Spleen (tissue), 11 donors: ENCODE measurements at regions not wholly inside any gene's neighbourhood (a gene's known extent, or its start where the extent isn't known, plus 50 kb on each side); places are given as distances from the start of the nearest gene placed in this dataset.

Experiments used
- DNase-seq: peaks from one replicate; pipeline ENCODE4 v3.0.0-alpha.2; 2020
- H3K27ac ChIP-seq, 8 donors: fragments of 200-600 bp; sonication (generic) in 7 of 8; 1 replicate in 4 of 8; 2 replicates in 4 of 8; pipeline versions ENCODE4 v1.5.0 to v1.8.0; 2016 to 2021; ENCODE audit warnings: inconsistent platforms in 4 of 8, mild to moderate bottlenecking in 4 of 8, moderate library complexity in 1 of 8
- H3K27me3 ChIP-seq, 7 donors: fragments of 200-600 bp; sonication (generic) in 6 of 7; replicated peaks in 1 of 7; 1 replicate in 4 of 7; 2 replicates in 3 of 7; pipeline versions ENCODE4 v1.5.0 to v1.8.0; 2016 to 2021; ENCODE audit warnings: inconsistent platforms in 3 of 7, mild to moderate bottlenecking in 1 of 7
- H3K36me3 ChIP-seq, 6 donors: fragments of 200-600 bp; sonication (generic) in 5 of 6; 1 replicate in 4 of 6; 2 replicates in 2 of 6; pipeline versions ENCODE4 v1.5.0 to v1.8.0; 2016 to 2021; ENCODE audit warnings: inconsistent platforms in 2 of 6
- H3K4me1 ChIP-seq, 6 donors: fragments of 200-600 bp; sonication (generic) in 5 of 6; 1 replicate in 3 of 6; 2 replicates in 3 of 6; pipeline versions ENCODE4 v1.5.0 to v1.8.0; 2016 to 2021; ENCODE audit warnings: inconsistent platforms in 3 of 6
- H3K4me3 ChIP-seq, 8 donors: fragments of 200-600 bp; sonication (generic) in 7 of 8; 1 replicate in 4 of 8; 2 replicates in 4 of 8; pipeline versions ENCODE4 v1.5.0 to v1.8.0; 2016 to 2021; ENCODE audit warnings: inconsistent platforms in 4 of 8, mild to moderate bottlenecking in 4 of 8, moderate library complexity in 2 of 8
- H3K9me3 ChIP-seq, 8 donors: fragments of 200-600 bp; sonication (generic) in 7 of 8; 1 replicate in 4 of 8; 2 replicates in 4 of 8; pipeline versions ENCODE4 v1.5.0 to v1.8.0; 2016 to 2021; ENCODE audit warnings: inconsistent platforms in 4 of 8
- POLR2A ChIP-seq, 3 donors: fragments of 450-650 bp; IDR thresholded peaks; one replicate each; pipeline ENCODE4 v1.5.1; 2017; ENCODE audit warnings: antibody characterized with exemption in 3 of 3, mild to moderate bottlenecking in 1 of 3
- POLR2AphosphoS5 ChIP-seq, 3 donors: sonication (generic); formaldehyde crosslinking; IDR thresholded peaks; one replicate each; pipeline ENCODE4 v1.5.1; 2017; ENCODE audit warnings: antibody characterized with exemption in 3 of 3
- WGBS, 5 donors: extraction: QIAGEN DNeasy Blood & Tissue Kit in 3 of 5; methylation state at CpG; one replicate each; pipeline versions ENCODE4 v1.1.5 to v1.1.7; 2013 to 2018; 5-methylcytosine and 5-hydroxymethylcytosine counted together
- intact Hi-C: fragments of 100-400 bp; cut with DNase I; formaldehyde crosslinking; loops from one replicate; pipeline ENCODE4 v1.15.0; 2023; ENCODE audit warnings: low total_unique reads
- TF ChIP-seq, protein P1 (sequence below), 11 experiments: fragments of 200-600 bp in 7 of 11; fragments of 450-650 bp in 4 of 11; sonication (generic) in 4 of 11; IDR thresholded peaks in 8 of 11; conservative IDR thresholded peaks in 3 of 11; 1 replicate in 7 of 11; 2 replicates in 4 of 11; pipeline versions ENCODE4 v1.4.0 to v1.8.0; 2016 to 2021; ENCODE audit warnings: antibody characterized with exemption in 11 of 11, inconsistent platforms in 4 of 11, mild to moderate bottlenecking in 1 of 11
- donor health status: healthy with polysubstance abuse.
- donor health status: DM: no; HTN: no; CAD: no; lungs with moderate emphysema.
- donor health status: DM: no; HTN: no; CAD: no.
- donor health status: Bipolar disorder and iron deficiency.
- donor health status: healthy.
- donor health status: DM: no; HTN: no; CAD: no.
- donor health status: DM: yes; HTN: yes; CAD: no.

DNA sequence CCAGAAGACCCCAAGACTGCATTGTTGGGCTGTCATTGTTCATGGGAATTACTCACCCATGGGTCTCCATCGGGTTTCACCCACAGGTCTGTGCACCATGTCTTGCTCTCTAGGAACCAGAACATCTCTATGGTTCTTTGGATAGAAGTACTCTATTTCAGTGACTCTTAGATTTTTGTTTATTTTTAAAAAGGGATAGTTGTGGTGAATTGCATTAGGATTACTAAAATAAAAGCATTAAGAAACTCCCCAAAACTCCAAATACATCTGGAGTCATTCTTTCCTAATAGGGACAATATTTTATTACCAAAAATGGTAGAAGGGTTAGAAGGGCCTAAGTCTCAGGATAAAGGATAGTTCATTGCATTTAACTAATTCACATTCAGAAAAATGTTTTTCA, 166.9 kb upstream of the TNFAIP3 start:
- H3K36me3 ChIP-seq: no peaks in the 10 kb centered on the region
- TF ChIP-seq POLR2AphosphoS5 (IDR thresholded peaks at IDR 0.05): no peak
- TF ChIP-seq POLR2A (IDR thresholded peaks at IDR 0.05): no peak
- TF ChIP-seq, protein P1, sequence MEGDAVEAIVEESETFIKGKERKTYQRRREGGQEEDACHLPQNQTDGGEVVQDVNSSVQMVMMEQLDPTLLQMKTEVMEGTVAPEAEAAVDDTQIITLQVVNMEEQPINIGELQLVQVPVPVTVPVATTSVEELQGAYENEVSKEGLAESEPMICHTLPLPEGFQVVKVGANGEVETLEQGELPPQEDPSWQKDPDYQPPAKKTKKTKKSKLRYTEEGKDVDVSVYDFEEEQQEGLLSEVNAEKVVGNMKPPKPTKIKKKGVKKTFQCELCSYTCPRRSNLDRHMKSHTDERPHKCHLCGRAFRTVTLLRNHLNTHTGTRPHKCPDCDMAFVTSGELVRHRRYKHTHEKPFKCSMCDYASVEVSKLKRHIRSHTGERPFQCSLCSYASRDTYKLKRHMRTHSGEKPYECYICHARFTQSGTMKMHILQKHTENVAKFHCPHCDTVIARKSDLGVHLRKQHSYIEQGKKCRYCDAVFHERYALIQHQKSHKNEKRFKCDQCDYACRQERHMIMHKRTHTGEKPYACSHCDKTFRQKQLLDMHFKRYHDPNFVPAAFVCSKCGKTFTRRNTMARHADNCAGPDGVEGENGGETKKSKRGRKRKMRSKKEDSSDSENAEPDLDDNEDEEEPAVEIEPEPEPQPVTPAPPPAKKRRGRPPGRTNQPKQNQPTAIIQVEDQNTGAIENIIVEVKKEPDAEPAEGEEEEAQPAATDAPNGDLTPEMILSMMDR (IDR thresholded peaks at IDR 0.05 in 8 of 11, conservative IDR thresholded peaks at IDR 0.05 in 3 of 11): no peak
- WGBS, 5 donors: 79 to 97% (median 90%) methylated on average over 1 of the region's 1 CpG
- no peak overlapping the region for H3K4me3 ChIP-seq
- DNase-seq: no peak
- peak overlapping the region in 1 of 8 donors; percentile 70 for H3K27ac ChIP-seq
- peaks cover 0 to 20% (median 16%) of the 10 kb centered on the region in 6 donors for H3K4me1 ChIP-seq
- H3K9me3 ChIP-seq: no peaks in the 10 kb centered on the region
- no peaks in the 10 kb centered on the region for H3K27me3 ChIP-seq
- intact Hi-C loops: loop anchor here (10.0 kb wide), 1 partner anchor 105 kb away; no protein-coding TSS in a partner anchor

DNA sequence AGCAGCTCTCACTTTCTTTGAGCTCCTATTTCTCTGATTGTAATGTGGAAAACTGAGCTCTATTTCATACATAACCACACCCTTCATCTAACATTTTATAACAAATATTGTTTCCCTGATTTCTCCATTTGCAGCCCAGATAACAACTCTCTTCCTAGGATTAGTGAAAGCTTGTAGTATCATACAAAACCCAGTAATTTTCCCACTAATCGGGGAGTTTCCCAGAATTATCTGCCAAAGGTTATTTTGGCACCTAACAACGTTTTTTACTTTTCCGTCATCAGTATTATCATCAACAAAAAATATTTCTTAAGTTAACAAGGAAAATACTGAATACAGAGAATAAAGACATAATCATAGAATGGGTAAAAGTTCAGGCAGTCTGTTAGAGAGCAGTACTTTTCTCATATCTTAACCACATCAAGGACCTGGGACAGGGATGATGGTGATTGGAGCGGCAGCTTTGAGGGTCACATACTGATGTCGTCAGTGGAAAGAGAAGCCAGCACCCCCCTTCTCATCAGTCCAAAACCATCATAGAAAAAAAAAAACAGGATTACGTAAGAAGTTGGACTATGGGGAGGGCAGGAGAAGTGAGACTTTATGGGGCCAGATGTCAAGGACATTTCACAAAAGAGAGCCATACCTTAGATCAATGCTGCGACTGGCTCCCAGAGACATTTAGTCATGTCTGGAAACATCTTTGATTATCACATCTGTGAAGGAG, 166.1 kb upstream of the TNFAIP3 start:
- Histone ChIP-seq H3K9me3 (no peaks in the 10 kb centered on the region), H3K4me1 (peaks cover 0 to 27% (median 22%) of the 10 kb centered on the region in 6 donors), H3K27me3 (no peaks in the 10 kb centered on the region), H3K4me3 (no peak overlapping the region), H3K36me3 (no peaks in the 10 kb centered on the region), H3K27ac (no peak overlapping the region)
- TF ChIP-seq, protein P1 (IDR thresholded peaks at IDR 0.05 in 8 of 11, conservative IDR thresholded peaks at IDR 0.05 in 3 of 11): no peak
- no peak for TF ChIP-seq POLR2AphosphoS5 (IDR thresholded peaks at IDR 0.05)
- no peak for TF ChIP-seq POLR2A (IDR thresholded peaks at IDR 0.05)
- no peak for DNase-seq
- intact Hi-C loops: loop anchor here (10.0 kb wide), 1 partner anchor 104 kb away; no protein-coding TSS in a partner anchor
- 73 to 81% (median 76%) methylated on average over 7 of the region's 7 CpGs for WGBS, 5 donors

DNA sequence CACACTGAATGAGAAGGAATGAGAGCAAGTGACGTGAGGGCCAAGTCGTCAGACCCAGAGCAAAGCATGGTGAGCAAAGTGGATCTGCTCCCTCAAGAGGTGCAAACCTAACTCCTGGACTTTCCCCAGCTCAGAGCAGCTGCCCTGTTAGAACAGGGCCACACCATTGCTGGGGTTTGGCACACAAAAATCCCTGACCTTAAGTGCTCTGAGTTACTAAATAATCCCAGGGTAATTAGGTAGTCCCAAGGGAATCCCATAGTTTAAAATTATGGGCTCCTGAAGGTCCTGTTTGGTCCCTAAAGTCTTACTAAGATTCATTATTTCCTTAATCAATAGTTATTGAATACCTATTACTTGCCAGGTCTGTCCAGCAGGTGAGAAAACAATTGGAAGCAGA, 165.1 kb upstream of the TNFAIP3 start:
- H3K4me3 ChIP-seq: no peak overlapping the region
- TF ChIP-seq POLR2AphosphoS5 (IDR thresholded peaks at IDR 0.05): no peak
- TF ChIP-seq POLR2A (IDR thresholded peaks at IDR 0.05): no peak
- TF ChIP-seq, protein P1 (IDR thresholded peaks at IDR 0.05 in 8 of 11, conservative IDR thresholded peaks at IDR 0.05 in 3 of 11): no peak
- no peak overlapping the region for H3K27ac ChIP-seq
- DNase-seq: no peak
- H3K27me3 ChIP-seq: no peaks in the 10 kb centered on the region
- intact Hi-C loops: loop anchor here (10.0 kb wide), 1 partner anchor 103 kb away; no protein-coding TSS in a partner anchor
- WGBS, 5 donors: 70 to 93% (median 88%) methylated on average over 2 of the region's 2 CpGs
- H3K4me1 ChIP-seq: peaks cover 0 to 35% (median 23%) of the 10 kb centered on the region in 6 donors
- H3K9me3 ChIP-seq: no peaks in the 10 kb centered on the region
- H3K36me3 ChIP-seq: no peaks in the 10 kb centered on the region

DNA sequence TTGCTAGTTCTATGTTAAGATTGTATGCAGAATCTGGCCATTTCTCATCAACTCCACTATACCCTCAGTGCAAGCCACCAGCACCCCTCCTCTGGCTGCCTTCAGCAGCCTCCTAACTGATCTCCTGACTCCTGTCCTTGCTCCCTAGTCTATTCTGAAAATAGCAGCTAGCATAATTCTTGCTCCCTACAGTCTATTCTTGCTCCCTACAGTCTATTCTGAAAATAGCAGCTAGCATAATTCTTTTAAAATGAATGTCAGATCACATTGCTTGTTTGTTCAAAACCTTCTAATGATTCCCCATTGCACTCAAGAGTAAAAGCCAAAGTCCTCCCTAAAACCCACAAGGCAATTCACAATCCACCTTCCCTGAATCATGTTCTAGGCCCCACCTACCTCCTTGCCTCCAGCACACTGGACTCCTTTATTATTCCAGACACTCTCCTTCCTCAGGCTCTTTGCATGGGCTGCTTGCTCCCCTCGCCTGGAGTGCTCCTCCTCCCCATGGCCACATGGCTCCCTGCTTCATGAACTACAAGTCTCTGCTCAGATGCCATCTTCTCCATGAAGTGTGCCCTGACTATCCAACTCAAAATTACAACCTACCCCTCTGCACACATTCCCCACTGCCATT, 164.2 kb upstream of the TNFAIP3 start:
- Histone ChIP-seq H3K27me3 (no peaks in the 10 kb centered on the region), H3K36me3 (no peaks in the 10 kb centered on the region), H3K4me1 (peaks cover 8 to 45% (median 32%) of the 10 kb centered on the region in 6 donors), H3K9me3 (no peaks in the 10 kb centered on the region), H3K4me3 (no peak overlapping the region), H3K27ac (no peak overlapping the region)
- DNase-seq: no peak
- intact Hi-C loops: loop anchor here (10.0 kb wide), 1 partner anchor 102 kb away; no protein-coding TSS in a partner anchor
- TF ChIP-seq, protein P1 (IDR thresholded peaks at IDR 0.05 in 8 of 11, conservative IDR thresholded peaks at IDR 0.05 in 3 of 11): no peak
- no peak for TF ChIP-seq POLR2AphosphoS5 (IDR thresholded peaks at IDR 0.05)
- no peak for TF ChIP-seq POLR2A (IDR thresholded peaks at IDR 0.05)
- WGBS, 5 donors: 83 to 96% (median 93%) methylated on average over 1 of the region's 1 CpG
